ENCODE measurements at regions not wholly inside any gene's neighbourhood (a gene's known extent, or its start where the extent isn't known, plus 50 kb on each side); places are given as distances from the start of the nearest gene placed in this dataset.
"Not testable (repeated sequence)": the region's sequence is repeated elsewhere in the genome, so short reads cannot be mapped to it uniquely, and the experiment has no call there.

DNA sequence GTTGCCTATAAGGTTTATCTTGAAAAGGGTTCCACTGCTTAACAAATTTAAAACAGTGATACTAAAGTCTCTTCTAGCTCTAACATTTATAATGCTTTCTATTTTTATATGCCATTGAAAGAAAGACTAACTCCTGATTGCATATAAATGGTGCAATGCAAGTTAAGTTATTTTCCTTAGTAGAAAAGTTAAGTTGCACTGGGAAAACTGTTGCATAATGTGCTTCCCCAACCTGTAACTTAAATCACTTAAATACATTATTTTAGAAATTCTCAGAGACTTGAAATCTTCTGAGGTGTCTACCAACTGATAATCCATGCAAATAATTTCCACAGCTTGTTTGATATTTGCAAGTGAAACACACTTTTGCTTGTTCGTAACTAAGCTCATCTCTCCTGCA is 175.0 kb upstream of the HMCN1 start:
- intact Hi-C loops (cut with micrococcal nuclease), result no loop called here
- H3K27ac Mint-ChIP-seq, result no peak overlapping the region

GRCh38 chr1:185556561-185556960 is 177.6 kb upstream of the HMCN1 start:
- Mint-ChIP-seq H3K9me3 (no peaks in the 10 kb centered on the region), H3K4me1 (ENCODE audit: low read depth) (peaks cover 21% of the 10 kb centered on the region), H3K36me3 (ENCODE audit: low read depth) (no peaks in the 10 kb centered on the region), H3K27me3 (ENCODE audit: low read depth) (no peaks in the 10 kb centered on the region), H3K27ac (no peak overlapping the region), H3K4me3 (no peak overlapping the region)
- DNase-seq, result no peak
- CTCF ChIA-PET, result no interaction called here
- intact Hi-C loops (cut with micrococcal nuclease), result no loop called here

More for the DNA sequence above, 175.0 kb upstream of the HMCN1 start:
- Mint-ChIP-seq H3K4me1 (ENCODE audit: low read depth) (peaks cover 39% of the 10 kb centered on the region), H3K36me3 (ENCODE audit: low read depth) (no peaks in the 10 kb centered on the region), H3K9me3 (no peaks in the 10 kb centered on the region), H3K4me3 (no peak overlapping the region), H3K27me3 (ENCODE audit: low read depth) (no peaks in the 10 kb centered on the region)
- DNase-seq, result no peak
- CTCF ChIA-PET, result interaction anchor here (0.6 to 2.7 kb wide), 3 partner anchors 37 to 121 kb away, joined by 3 to 8 read pairs (median 3); no protein-coding TSS in a partner anchor

- intact Hi-C loops (cut with micrococcal nuclease), result no loop called here
- CTCF ChIA-PET, result no interaction called here
These were observed 178.4 kb upstream of the HMCN1 start for GRCh38 chr1:185555743-185556142.

GRCh38 chr1:185551008-185551407 is 183.2 kb upstream of the HMCN1 start:
- no peak overlapping the region for H3K4me3 Mint-ChIP-seq
- no peaks in the 10 kb centered on the region for H3K27me3 Mint-ChIP-seq (ENCODE audit: low read depth)
- H3K4me1 Mint-ChIP-seq (ENCODE audit: low read depth), result no peaks in the 10 kb centered on the region
- no peak for DNase-seq
- CTCF ChIA-PET, result interaction anchor here (1.0 kb wide), 1 partner anchor 16 kb away, joined by 3 read pairs; no protein-coding TSS in a partner anchor
- intact Hi-C loops (cut with micrococcal nuclease), result no loop called here
- H3K36me3 Mint-ChIP-seq (ENCODE audit: low read depth), result no peaks in the 10 kb centered on the region
- H3K9me3 Mint-ChIP-seq, result no peaks in the 10 kb centered on the region
- no peak overlapping the region for H3K27ac Mint-ChIP-seq

More at GRCh38 chr1:185555743-185556142, 178.4 kb upstream of the HMCN1 start:
- H3K27me3 Mint-ChIP-seq (ENCODE audit: low read depth), result no peaks in the 10 kb centered on the region
- H3K27ac Mint-ChIP-seq, result no peak overlapping the region
- H3K9me3 Mint-ChIP-seq, result no peaks in the 10 kb centered on the region
- peaks cover 13% of the 10 kb centered on the region for H3K4me1 Mint-ChIP-seq (ENCODE audit: low read depth)
- no peak overlapping the region for H3K4me3 Mint-ChIP-seq
- H3K36me3 Mint-ChIP-seq (ENCODE audit: low read depth), result no peaks in the 10 kb centered on the region
- no peak for DNase-seq

- no peak overlapping the region for H3K27ac Mint-ChIP-seq
- intact Hi-C loops (cut with micrococcal nuclease), result no loop called here
- no peaks in the 10 kb centered on the region for H3K4me1 Mint-ChIP-seq (ENCODE audit: low read depth)
- no peak for DNase-seq
- H3K9me3 Mint-ChIP-seq, result no peaks in the 10 kb centered on the region
- CTCF ChIA-PET, result interaction anchor here (0.6 kb wide), 1 partner anchor 50 kb away, joined by 5 read pairs; no protein-coding TSS in a partner anchor
- no peaks in the 10 kb centered on the region for H3K27me3 Mint-ChIP-seq (ENCODE audit: low read depth)
- no peaks in the 10 kb centered on the region for H3K36me3 Mint-ChIP-seq (ENCODE audit: low read depth)
- no peak overlapping the region for H3K4me3 Mint-ChIP-seq
These were observed 184.3 kb upstream of the HMCN1 start for GRCh38 chr1:185549906-185550305.

DNA sequence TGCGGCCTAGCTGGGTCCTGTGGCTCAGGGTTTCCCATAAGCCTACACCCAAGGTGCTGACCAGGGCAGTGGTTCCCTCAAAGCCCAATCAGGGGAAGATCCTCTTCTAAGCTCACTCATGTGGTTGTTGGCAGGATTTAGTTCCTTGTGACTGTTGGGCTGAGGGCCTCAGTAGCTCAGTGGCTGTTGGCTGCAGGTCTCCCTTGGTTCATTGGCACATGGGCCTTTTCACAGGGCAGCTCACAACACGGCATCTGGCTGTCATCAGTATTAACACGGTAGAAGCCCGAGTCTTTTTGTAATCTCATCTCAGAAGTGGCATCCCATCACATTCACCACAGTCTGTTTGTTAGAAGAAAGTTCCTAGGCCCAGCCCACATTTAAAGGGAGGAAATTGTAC is 188.2 kb upstream of the HMCN1 start:
- intact Hi-C loops (cut with micrococcal nuclease), result no loop called here
- Mint-ChIP-seq H3K27ac (no peak overlapping the region), H3K9me3 (no peaks in the 10 kb centered on the region), H3K27me3 (ENCODE audit: low read depth) (no peaks in the 10 kb centered on the region), H3K4me3 (no peak overlapping the region), H3K4me1 (ENCODE audit: low read depth) (no peaks in the 10 kb centered on the region), H3K36me3 (ENCODE audit: low read depth) (no peaks in the 10 kb centered on the region)
- CTCF ChIA-PET, result interaction anchor here (0.7 kb wide), 1 partner anchor 265 kb away, joined by 3 read pairs; no protein-coding TSS in a partner anchor
- DNase-seq, result no peak

- intact Hi-C loops (cut with micrococcal nuclease), result no loop called here
- Mint-ChIP-seq H3K4me3 (no peak overlapping the region), H3K9me3 (peaks cover 5% of the 10 kb centered on the region), H3K27me3 (ENCODE audit: low read depth) (no peaks in the 10 kb centered on the region), H3K36me3 (ENCODE audit: low read depth) (no peaks in the 10 kb centered on the region), H3K4me1 (ENCODE audit: low read depth) (peaks cover 6% of the 10 kb centered on the region), H3K27ac (no peak overlapping the region)
- CTCF ChIA-PET, result interaction anchor here (0.7 kb wide), 1 partner anchor 762 kb away, joined by 3 read pairs; no protein-coding TSS in a partner anchor
- DNase-seq, result no peak
These were observed 192.3 kb upstream of the HMCN1 start for GRCh38 chr1:185541871-185542301.

GRCh38 chr1:185540295-185540694 is 193.9 kb upstream of the HMCN1 start:
- Mint-ChIP-seq H3K9me3 (peaks cover 5% of the 10 kb centered on the region), H3K27ac (no peak overlapping the region), H3K4me3 (no peak overlapping the region), H3K4me1 (ENCODE audit: low read depth) (peaks cover 6% of the 10 kb centered on the region), H3K27me3 (ENCODE audit: low read depth) (no peaks in the 10 kb centered on the region), H3K36me3 (ENCODE audit: low read depth) (no peaks in the 10 kb centered on the region)
- intact Hi-C loops (cut with micrococcal nuclease), result no loop called here
- CTCF ChIA-PET, result no interaction called here
- DNase-seq, result no peak

GRCh38 chr1:185539277-185539943 is 194.8 kb upstream of the HMCN1 start:
- Mint-ChIP-seq H3K27me3 (ENCODE audit: low read depth) (no peaks in the 10 kb centered on the region), H3K4me3 (no peak overlapping the region), H3K4me1 (ENCODE audit: low read depth) (peaks cover 6% of the 10 kb centered on the region), H3K9me3 (peaks cover 5% of the 10 kb centered on the region), H3K36me3 (ENCODE audit: low read depth) (no peaks in the 10 kb centered on the region), H3K27ac (no peak overlapping the region)
- peak; percentile 14 for DNase-seq
- intact Hi-C loops (cut with micrococcal nuclease), result no loop called here
- CTCF ChIA-PET, result interaction anchor here (0.6 kb wide), 1 partner anchor 615 kb away, joined by 3 read pairs; no protein-coding TSS in a partner anchor

- H3K4me1 Mint-ChIP-seq (ENCODE audit: low read depth); H3K27ac Mint-ChIP-seq; intact Hi-C loops (cut with micrococcal nuclease); DNase-seq; H3K9me3 Mint-ChIP-seq; H3K4me3 Mint-ChIP-seq; CTCF ChIA-PET; H3K36me3 Mint-ChIP-seq (ENCODE audit: low read depth); H3K27me3 Mint-ChIP-seq (ENCODE audit: low read depth): not testable (repeated sequence)
These were observed 195.8 kb upstream of the HMCN1 start for GRCh38 chr1:185538309-185538898.

- Mint-ChIP-seq H3K36me3 (ENCODE audit: low read depth) (no peaks in the 10 kb centered on the region), H3K27me3 (ENCODE audit: low read depth) (no peaks in the 10 kb centered on the region), H3K4me1 (ENCODE audit: low read depth) (peaks cover 6% of the 10 kb centered on the region), H3K27ac (no peak overlapping the region), H3K4me3 (no peak overlapping the region), H3K9me3 (peaks cover 5% of the 10 kb centered on the region)
- CTCF ChIA-PET, result no interaction called here
- no peak for DNase-seq
- intact Hi-C loops (cut with micrococcal nuclease), result no loop called here
These were observed 196.6 kb upstream of the HMCN1 start for GRCh38 chr1:185537596-185537995.

- H3K9me3 Mint-ChIP-seq, result peaks cover 5% of the 10 kb centered on the region
- intact Hi-C loops (cut with micrococcal nuclease), result no loop called here
- no peak for DNase-seq
- H3K4me3 Mint-ChIP-seq, result no peak overlapping the region
- H3K27ac Mint-ChIP-seq, result no peak overlapping the region
- H3K4me1 Mint-ChIP-seq (ENCODE audit: low read depth), result peaks cover 6% of the 10 kb centered on the region
- CTCF ChIA-PET, result no interaction called here
- no peaks in the 10 kb centered on the region for H3K27me3 Mint-ChIP-seq (ENCODE audit: low read depth)
- H3K36me3 Mint-ChIP-seq (ENCODE audit: low read depth), result no peaks in the 10 kb centered on the region
These were observed 197.8 kb upstream of the HMCN1 start for GRCh38 chr1:185536165-185536920.
